GM12878 (cell line): ENCODE measurements at regions not wholly inside any gene's neighbourhood (a gene's known extent, or its start where the extent isn't known, plus 50 kb on each side); places are given as distances from the start of the nearest gene placed in this dataset.
A peak's percentile ranks its signal among the peaks of the same experiment; 100 is the strongest.

Experiments
- BCL11A ChIP-seq: IDR thresholded peaks from 2 replicates; pipeline ENCODE4 v1.6.1; 2011; ENCODE audit warnings: low read depth, low read length
- BHLHE40 ChIP-seq, 2 experiments: fragments of 450-650 bp in 1 of 2; IDR thresholded peaks; 2 replicates each; pipeline ENCODE4 v1.6.1; 2011 to 2017; ENCODE audit warnings: low read depth in 2 of 2, borderline replicate concordance in 1 of 2, improper control_type of control experiment in 1 of 2, low read length in 1 of 2, mild to moderate bottlenecking in 1 of 2
- CBX5 ChIP-seq: sonication (generic); IDR thresholded peaks from 2 replicates; pipeline ENCODE4 v1.6.1; 2016; ENCODE audit warnings: low read depth, moderate library complexity, mild to moderate bottlenecking, inconsistent platforms
- CREB1 ChIP-seq: IDR thresholded peaks from 2 replicates; pipeline ENCODE4 v1.6.1; 2012; ENCODE audit warnings: low read depth, mild to moderate bottlenecking, inconsistent platforms
- FOS ChIP-seq: IDR thresholded peaks from 3 replicates; pipeline ENCODE4 v1.6.1; 2011; ENCODE audit warnings: borderline replicate concordance; ENCODE audit not compliant: insufficient read length; ENCODE audit errors: extremely low read depth
- FOXM1 ChIP-seq: IDR thresholded peaks from 2 replicates; pipeline ENCODE4 v1.6.1; 2012; ENCODE audit warnings: low read depth, mild to moderate bottlenecking, inconsistent platforms, low read length, moderate library complexity
- GATAD2B ChIP-seq: fragments of 450-650 bp; conservative IDR thresholded peaks from 2 replicates; pipeline ENCODE4 v1.6.1; 2017; ENCODE audit warnings: low read depth, mild to moderate bottlenecking, moderate library complexity
- IKZF1 ChIP-seq: fragments of 450-650 bp; conservative IDR thresholded peaks from 2 replicates; pipeline ENCODE4 v1.6.1; 2017; ENCODE audit warnings: antibody characterized with exemption, mild to moderate bottlenecking
- KLF5 ChIP-seq: fragments of 450-650 bp; IDR thresholded peaks from 2 replicates; pipeline ENCODE4 v1.6.1; 2014; ENCODE audit warnings: mild to moderate bottlenecking; ENCODE audit not compliant: partially characterized antibody
- MTA2 ChIP-seq: fragments of 450-650 bp; IDR thresholded peaks from 2 replicates; pipeline ENCODE4 v1.6.1; 2016; ENCODE audit warnings: low read depth, mild to moderate bottlenecking, moderate library complexity
- NFIC ChIP-seq: IDR thresholded peaks from 2 replicates; pipeline ENCODE4 v1.6.1; 2012; ENCODE audit warnings: low read depth, mild to moderate bottlenecking, inconsistent platforms, low read length, moderate library complexity
- RELB ChIP-seq: fragments of 450-650 bp; IDR thresholded peaks from 2 replicates; pipeline ENCODE4 v1.6.1; 2017; ENCODE audit warnings: low read depth, mild to moderate bottlenecking, moderate library complexity
- TCF7 ChIP-seq: IDR thresholded peaks from 2 replicates; pipeline ENCODE4 v1.6.1; 2014; ENCODE audit warnings: antibody characterized with exemption, borderline replicate concordance
- ZBTB4 ChIP-seq: fragments of 450-650 bp; formaldehyde crosslinking; IDR thresholded peaks from 2 replicates; pipeline ENCODE4 v1.4.0; 2022; ENCODE audit warnings: mild to moderate bottlenecking, moderate library complexity

GRCh38 chr3:182509844-182510460 is 283.4 kb upstream of the ATP11B start (continued):
- TF ChIP-seq ZBTB4 (CRISPR knock-in tag) (no peak), BCL11A (0 out of 2 replicates have a peak, but pooled peaks have one; percentile 7), CREB1 (no peak), NFIC (peak; percentile 62), CBX5 (no peak), RELB (peak; percentile 71), FOXM1 (0 out of 2 replicates have a peak, but pooled peaks have one; percentile 23), BHLHE40 (IDR thresholded peaks at IDR 0.05; ENCODE audit: borderline replicate concordance in 1 of 2, low read depth in 2 of 2, low read length in 1 of 2) (no peak; a peak in 1 of 4 replicates), FOS (no peak), MTA2 (peak; percentile 71), KLF5 (no peak), IKZF1 (peak; percentile 69), GATAD2B (no peak), TCF7 (no peak)
